ENCODE measurements at regions not wholly inside any gene's neighbourhood (a gene's known extent, or its start where the extent isn't known, plus 50 kb on each side); places are given as distances from the start of the nearest gene placed in this dataset.
A peak's percentile ranks its signal among the peaks of the same experiment; 100 is the strongest.

DNA sequence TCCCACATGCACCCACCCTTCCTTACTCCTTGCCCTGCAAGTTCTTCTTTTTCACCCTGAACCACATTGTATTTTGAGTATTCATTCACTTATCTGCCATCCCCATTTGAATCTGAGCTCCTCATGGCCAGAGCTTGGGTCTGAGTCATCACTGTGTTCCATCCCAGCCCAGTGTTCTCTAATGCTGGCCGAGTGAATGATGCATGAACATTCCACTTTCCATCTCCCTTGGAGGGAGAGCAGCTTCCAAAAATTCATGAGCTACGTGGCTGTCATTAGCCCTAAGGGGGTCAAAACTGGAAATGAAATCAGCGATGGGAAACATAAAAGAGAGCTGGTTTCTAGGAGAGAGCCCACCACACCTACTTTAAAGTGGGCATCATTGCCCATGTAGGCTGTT, 187.0 kb upstream of the USP24 start:
- Histone ChIP-seq H3K18ac (ENCODE audit: insufficient read length, low read depth, low read length) (no peak overlapping the region), H3K9ac (ENCODE audit: extremely low read depth, insufficient read length, low read length) (no peak overlapping the region), H4K5ac (ENCODE audit: insufficient read length, low read depth, low read length) (no peak overlapping the region), H3K27ac (ENCODE audit: insufficient read length, low read depth, low read length) (no peak overlapping the region), H3K23ac (ENCODE audit: insufficient read length, low read depth, low read length) (no peak overlapping the region), H3K79me2 (ENCODE audit: insufficient read depth, low read length) (no peaks in the 10 kb centered on the region), H2BK12ac (ENCODE audit: insufficient read length, low read depth, low read length) (no peak overlapping the region), H2AK5ac (ENCODE audit: insufficient read length, low read length) (no peak overlapping the region), H3K79me1 (ENCODE audit: insufficient read depth, low read depth, low read length, poor library complexity, severe bottlenecking) (no peaks in the 10 kb centered on the region), H3K4ac (ENCODE audit: low read depth, low read length) (no peak overlapping the region), H3K23me2 (ENCODE audit: insufficient read length, low read depth, low read length, poor library complexity, severe bottlenecking) (no peaks in the 10 kb centered on the region), H3K56ac (ENCODE audit: insufficient read length, low read depth, low read length) (no peak overlapping the region), H3K4me1 (ENCODE audit: insufficient read depth, low read length) (no peaks in the 10 kb centered on the region), H4K91ac (ENCODE audit: insufficient read length, low read depth, low read length) (no peak overlapping the region), H2BK5ac (ENCODE audit: insufficient read length, low read length) (no peak overlapping the region), H2BK15ac (ENCODE audit: low read depth, low read length) (no peak overlapping the region), H2BK20ac (ENCODE audit: low read depth, low read length, poor library complexity, severe bottlenecking) (no peak overlapping the region), H3K9me3 (ENCODE audit: control insufficient read depth, low read depth, low read length) (no peaks in the 10 kb centered on the region), H4K8ac (replicated peaks; ENCODE audit: insufficient read length, low read depth, low read length) (peak overlapping the region; percentile 40), H3K4me2 (ENCODE audit: insufficient read depth, insufficient read length, low read length) (no peak overlapping the region), H2BK120ac (ENCODE audit: low read depth, low read length, poor library complexity, severe bottlenecking) (no peak overlapping the region), H4K20me1 (ENCODE audit: control insufficient read depth, insufficient read depth, insufficient read length) (no peaks in the 10 kb centered on the region), H3K14ac (ENCODE audit: insufficient read depth, low read length) (no peak overlapping the region), H2AFZ (ENCODE audit: low read length) (no peak overlapping the region), H3T11ph (ENCODE audit: low read length) (no peak overlapping the region), H3K27me3 (ENCODE audit: insufficient read depth, low read length) (no peaks in the 10 kb centered on the region)
- no peaks in the 10 kb centered on the region for H3K36me3 Mint-ChIP-seq (ENCODE audit: insufficient read depth in 1 of 3, low read depth in 3 of 3)
- no CpG with 5 or more reads among the region's 3 CpGs for WGBS (ENCODE audit: extremely low coverage, insufficient read length, low lambda C conversion rate)
- H3K27me3 Mint-ChIP-seq (ENCODE audit: low read depth), result peaks cover 4% of the 10 kb centered on the region
- DNase-seq, result no peak
- H3K4me3 Mint-ChIP-seq, result no peak overlapping the region
- no peak overlapping the region for H3K27ac Mint-ChIP-seq
- H3K4me1 Mint-ChIP-seq, result peaks cover 3 to 5% of the 10 kb centered on the region in 2 experiments; a peak in 3 of 4 replicates
- no peaks in the 10 kb centered on the region; a peak in 1 of 5 replicates for H3K9me3 Mint-ChIP-seq
- TF ChIP-seq, protein P1, sequence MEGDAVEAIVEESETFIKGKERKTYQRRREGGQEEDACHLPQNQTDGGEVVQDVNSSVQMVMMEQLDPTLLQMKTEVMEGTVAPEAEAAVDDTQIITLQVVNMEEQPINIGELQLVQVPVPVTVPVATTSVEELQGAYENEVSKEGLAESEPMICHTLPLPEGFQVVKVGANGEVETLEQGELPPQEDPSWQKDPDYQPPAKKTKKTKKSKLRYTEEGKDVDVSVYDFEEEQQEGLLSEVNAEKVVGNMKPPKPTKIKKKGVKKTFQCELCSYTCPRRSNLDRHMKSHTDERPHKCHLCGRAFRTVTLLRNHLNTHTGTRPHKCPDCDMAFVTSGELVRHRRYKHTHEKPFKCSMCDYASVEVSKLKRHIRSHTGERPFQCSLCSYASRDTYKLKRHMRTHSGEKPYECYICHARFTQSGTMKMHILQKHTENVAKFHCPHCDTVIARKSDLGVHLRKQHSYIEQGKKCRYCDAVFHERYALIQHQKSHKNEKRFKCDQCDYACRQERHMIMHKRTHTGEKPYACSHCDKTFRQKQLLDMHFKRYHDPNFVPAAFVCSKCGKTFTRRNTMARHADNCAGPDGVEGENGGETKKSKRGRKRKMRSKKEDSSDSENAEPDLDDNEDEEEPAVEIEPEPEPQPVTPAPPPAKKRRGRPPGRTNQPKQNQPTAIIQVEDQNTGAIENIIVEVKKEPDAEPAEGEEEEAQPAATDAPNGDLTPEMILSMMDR (conservative IDR thresholded peaks at IDR 0.05), result no peak

All from H9 (cell line).